ENCODE measurements at regions not wholly inside any gene's neighbourhood (a gene's known extent, or its start where the extent isn't known, plus 50 kb on each side); places are given as distances from the start of the nearest gene placed in this dataset.

GRCh38 chr10:8273749-8274148 lies 219.3 kb downstream of the GATA3 start:
- TF ChIP-seq NR2C1 (IDR thresholded peaks at IDR 0.05) (no peak), CTCF (IDR thresholded peaks at IDR 0.05 in 2 of 3, conservative IDR thresholded peaks at IDR 0.05 in 1 of 3; ENCODE audit: control insufficient read depth in 2 of 3, extremely low read depth in 1 of 3, insufficient read depth in 1 of 3, low read depth in 3 of 3, low read length in 3 of 3) (no peak), HDGF (IDR thresholded peaks at IDR 0.05) (no peak), BCL3 (IDR thresholded peaks at IDR 0.05; ENCODE audit: borderline replicate concordance, insufficient read depth, low read depth, low read length, poor library complexity, severe bottlenecking) (no peak), RFX5 (IDR thresholded peaks at IDR 0.05; ENCODE audit: low read depth, low read length) (no peak), E4F1 (IDR thresholded peaks at IDR 0.05; ENCODE audit: borderline replicate concordance, partially characterized antibody) (no peak), SIN3A (IDR thresholded peaks at IDR 0.05; ENCODE audit: low read depth, low read length) (no peak), KDM1A (IDR thresholded peaks at IDR 0.05; ENCODE audit: borderline replicate concordance) (no peak), MEF2B (IDR thresholded peaks at IDR 0.05; ENCODE audit: partially characterized antibody, poor library complexity, severe bottlenecking) (no peak), CEBPB (IDR thresholded peaks at IDR 0.05; ENCODE audit: borderline replicate concordance in 1 of 2, low read depth in 2 of 2, low read length in 2 of 2) (no peak), IRF5 (IDR thresholded peaks at IDR 0.05; ENCODE audit: borderline replicate concordance) (no peak), WRNIP1 (IDR thresholded peaks at IDR 0.05; ENCODE audit: borderline replicate concordance, low read depth, low read length) (no peak)
- CTCF ChIA-PET: no interaction called here
- in situ Hi-C loops (cut with MboI): no loop called here

More at GRCh38 chr10:8273749-8274148, 219.3 kb downstream of the GATA3 start:
- RAD21 ChIA-PET (ENCODE audit: unreplicated experiment): no interaction called here
- BruUV-seq (replicated peaks): no TSS peak
- no peak for ATAC-seq
- POLR2A ChIA-PET: no interaction called here
- DNase-seq (ENCODE audit: low read depth, low spot score): no peak
- SMC1A ChIA-PET (ENCODE audit: uncharacterized antibody, unreplicated experiment): no interaction called here
- no peaks in the 10 kb centered on the region for H3K27me3 ChIP-seq (replicated peaks in 1 of 2; ENCODE audit: control insufficient read depth in 2 of 2, insufficient read depth in 2 of 2, low read length in 1 of 2)
- H3K36me3 ChIP-seq (ENCODE audit: control insufficient read depth in 2 of 2, insufficient read depth in 2 of 2, low read length in 1 of 2): no peaks in the 10 kb centered on the region
- intact Hi-C loops (cut with micrococcal nuclease; ENCODE audit: unreplicated experiment): loop anchor here (10.0 kb wide), 1 partner anchor 61 kb away; no protein-coding TSS in a partner anchor
- 0% methylated on average over 2 of the region's 2 CpGs for WGBS (ENCODE audit: insufficient coverage, insufficient replicate concordance, low lambda C conversion rate, missing lambda C conversion rate)
- no peak overlapping the region for H3K4me2 ChIP-seq (ENCODE audit: control insufficient read depth, insufficient read depth)
- H2AFZ ChIP-seq (ENCODE audit: control insufficient read depth, low read depth, low read length): no peak overlapping the region
- FAIRE-seq: no peak
- H3K9me3 ChIP-seq (replicated peaks; ENCODE audit: control insufficient read depth, insufficient read depth, low read length): no peaks in the 10 kb centered on the region
- H3K27ac ChIP-seq (ENCODE audit: control insufficient read depth, insufficient read depth): no peak overlapping the region
- H3K4me3 ChIP-seq: no peak overlapping the region
- H4K20me1 ChIP-seq (ENCODE audit: control insufficient read depth, insufficient read depth): no peaks in the 10 kb centered on the region
- no peaks in the 10 kb centered on the region for H3K79me2 ChIP-seq (ENCODE audit: control insufficient read depth, insufficient read depth, low read length)
- H3K4me1 ChIP-seq (ENCODE audit: control insufficient read depth, insufficient read depth, low read length): no peaks in the 10 kb centered on the region
- H3K9ac ChIP-seq (ENCODE audit: control insufficient read depth, insufficient read depth, low read length): no peak overlapping the region
